Thyroid gland (tissue), 4 donors: ENCODE measurements at regions not wholly inside any gene's neighbourhood (a gene's known extent, or its start where the extent isn't known, plus 50 kb on each side); places are given as distances from the start of the nearest gene placed in this dataset.

Experiments
- CTCF ChIP-seq, 6 experiments: fragments of 200-600 bp in 3 of 6; fragments of 450-650 bp in 3 of 6; sonication (generic) in 3 of 6; IDR thresholded peaks; one replicate each; pipeline ENCODE4 v1.5.1; 2016 to 2019; ENCODE audit warnings: antibody characterized with exemption in 6 of 6, mild to moderate bottlenecking in 2 of 6, inconsistent platforms in 1 of 6, moderate library complexity in 1 of 6
- POLR2A ChIP-seq, 2 donors: fragments of 450-650 bp; IDR thresholded peaks; one replicate each; pipeline ENCODE4 v1.6.1; 2017; ENCODE audit warnings: antibody characterized with exemption in 2 of 2, mild to moderate bottlenecking in 2 of 2, moderate library complexity in 1 of 2

GRCh38 chr2:107111623-107112022 is 225.7 kb upstream of the ST6GAL2 start:
- TF ChIP-seq CTCF (IDR thresholded peaks at IDR 0.05) = no peak
- TF ChIP-seq POLR2A (IDR thresholded peaks at IDR 0.05) = no peak
